ENCODE measurements at regions not wholly inside any gene's neighbourhood (a gene's known extent, or its start where the extent isn't known, plus 50 kb on each side); places are given as distances from the start of the nearest gene placed in this dataset.
"Not testable (repeated sequence)": the region's sequence is repeated elsewhere in the genome, so short reads cannot be mapped to it uniquely, and the experiment has no call there.

GRCh38 chr6:141248021-141248799, 884.5 kb upstream of the GJE1 start:
- DNase-seq (ENCODE audit: low spot score) = no peak

- DNase-seq (ENCODE audit: low spot score) = no peak
These were observed 888.4 kb upstream of the GJE1 start for GRCh38 chr6:141244366-141244765.

DNA sequence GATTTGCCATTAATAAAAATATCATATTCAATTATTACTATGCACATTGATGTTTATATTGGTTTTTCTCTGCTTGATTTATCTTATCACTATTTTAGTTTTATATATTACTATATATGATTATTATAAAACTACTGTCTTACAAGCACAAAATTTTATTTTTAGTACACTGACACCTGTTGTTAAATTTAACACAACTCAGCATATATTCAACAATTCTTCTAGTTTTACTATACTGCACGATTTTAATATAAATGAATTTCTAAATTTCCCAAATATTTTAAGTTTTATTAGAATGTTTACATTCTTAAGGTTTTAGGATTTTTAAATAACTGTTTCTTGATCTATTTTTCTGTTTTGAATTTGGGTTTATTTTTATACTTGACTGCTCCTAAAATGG, 889.8 kb upstream of the GJE1 start:
- DNase-seq (ENCODE audit: low spot score) = no peak

DNA sequence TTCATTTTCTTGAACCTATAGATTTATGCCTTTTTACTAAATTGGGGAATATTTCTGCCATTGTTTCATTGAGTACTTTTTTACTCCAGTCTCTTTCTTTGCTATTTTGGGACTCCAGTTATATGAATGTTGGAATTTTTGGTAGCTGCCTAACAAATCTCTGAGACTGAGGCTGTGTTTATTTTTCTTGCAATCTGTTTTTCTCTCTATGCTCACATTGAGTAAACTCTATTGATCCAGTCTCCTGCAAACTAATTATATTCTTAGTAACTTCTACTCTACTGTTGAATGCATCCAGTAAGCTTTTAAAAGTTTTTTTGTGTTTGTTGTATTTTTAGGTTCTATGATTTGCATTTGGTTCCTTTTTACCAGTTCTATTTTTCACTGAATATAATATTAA, 903.4 kb upstream of the GJE1 start:
- no peak for DNase-seq (ENCODE audit: low spot score)

DNA sequence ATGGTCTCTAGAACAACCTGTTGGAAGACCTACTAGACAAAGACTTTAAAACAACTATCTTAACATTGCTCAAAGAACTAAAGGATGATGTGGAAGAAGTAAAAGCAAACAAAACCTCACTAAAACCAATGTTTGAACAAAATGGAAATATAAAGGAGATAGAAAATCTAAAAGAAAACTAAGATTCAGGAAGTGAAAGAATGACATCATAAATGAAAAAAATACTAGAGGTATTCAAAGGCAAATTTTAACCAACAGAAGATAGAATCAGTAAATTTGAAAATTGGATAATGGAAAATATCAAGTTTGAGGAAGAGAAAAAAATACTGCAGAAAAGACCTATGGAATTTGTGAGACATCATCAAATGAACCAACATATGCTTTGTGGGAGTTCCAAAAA, 914.1 kb upstream of the GJE1 start:
- DNase-seq (ENCODE audit: low spot score) = no peak

DNA sequence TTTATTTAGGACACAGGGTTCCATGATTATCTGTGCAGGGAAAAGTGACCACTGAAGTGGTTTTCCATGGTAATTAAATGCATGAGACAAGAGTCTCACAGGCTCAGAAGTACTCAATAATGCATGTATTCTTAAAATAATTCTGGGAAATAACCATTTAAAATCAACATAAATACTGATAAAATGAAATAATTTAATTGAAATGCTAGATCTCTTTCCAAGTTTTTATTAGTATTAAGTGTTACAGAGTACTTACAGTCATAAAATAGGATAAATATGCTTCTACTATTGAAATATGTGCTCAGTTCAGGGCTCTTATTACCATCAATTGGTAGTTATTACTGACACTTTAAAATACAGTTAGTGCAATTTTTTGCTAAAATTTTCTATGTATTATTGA, 916.0 kb upstream of the GJE1 start:
- DNase-seq (ENCODE audit: low spot score) = no peak

DNA sequence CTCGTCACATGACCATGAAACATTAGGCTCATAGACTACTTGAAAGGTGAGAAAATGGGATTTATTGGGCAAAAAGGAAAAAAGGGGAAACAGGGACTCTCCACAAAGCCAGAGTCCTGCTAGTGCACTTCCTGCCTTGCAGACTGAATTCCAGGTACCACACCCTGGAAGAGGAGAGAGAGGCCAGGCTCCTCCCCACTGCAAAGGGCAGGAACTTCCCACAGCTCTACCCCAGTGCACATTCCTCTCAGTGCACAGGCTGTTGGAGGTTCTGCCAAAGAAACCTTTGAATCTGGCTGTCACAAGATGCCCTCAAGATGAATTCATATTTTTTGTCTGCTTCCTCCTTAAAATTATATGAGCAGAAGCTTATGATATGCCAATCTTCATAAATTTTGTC, 920.4 kb upstream of the GJE1 start:
- DNase-seq (ENCODE audit: low spot score) = peak; percentile 2

- no peak for DNase-seq (ENCODE audit: low spot score)
These were observed 920.9 kb upstream of the GJE1 start for GRCh38 chr6:141211845-141212244.

DNA sequence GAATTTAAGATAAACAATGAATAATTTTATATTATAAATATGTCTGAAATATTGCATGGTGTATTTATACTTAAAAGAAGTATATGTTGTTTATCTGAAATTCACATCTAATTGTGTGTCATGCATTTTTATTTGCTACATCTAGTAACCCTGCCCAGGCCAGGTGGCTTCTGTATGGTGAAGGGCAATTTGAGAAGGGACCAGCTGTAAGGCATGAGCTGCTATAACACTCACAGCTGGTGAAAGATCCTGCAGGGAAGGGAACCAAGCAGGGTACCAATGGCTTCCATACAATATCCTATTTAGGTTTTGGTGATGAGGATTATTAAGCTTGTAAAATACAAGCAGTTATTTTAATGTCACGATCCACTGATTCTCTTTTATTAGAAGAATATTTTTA, 921.8 kb upstream of the GJE1 start:
- no peak for DNase-seq (ENCODE audit: low spot score)

DNA sequence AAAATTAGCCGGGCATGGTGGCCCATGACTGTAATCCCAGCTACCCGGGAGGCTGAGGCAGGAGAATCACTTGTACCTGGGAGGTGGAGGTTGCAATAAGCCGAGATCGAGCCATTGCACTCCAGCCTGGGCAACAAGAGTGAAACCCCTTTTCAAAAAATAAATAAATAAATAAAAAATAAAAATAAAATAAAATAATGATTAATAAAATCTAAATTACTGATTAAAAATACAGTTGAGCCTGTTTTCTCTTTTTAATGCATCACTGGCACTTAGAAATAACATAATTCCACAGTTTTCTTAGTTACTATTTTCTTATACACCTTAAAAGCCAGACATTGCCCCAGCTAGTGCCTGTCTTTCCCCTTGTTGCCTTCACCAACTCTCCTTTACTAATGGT, 922.8 kb upstream of the GJE1 start:
- DNase-seq (ENCODE audit: low spot score) = no peak

DNA sequence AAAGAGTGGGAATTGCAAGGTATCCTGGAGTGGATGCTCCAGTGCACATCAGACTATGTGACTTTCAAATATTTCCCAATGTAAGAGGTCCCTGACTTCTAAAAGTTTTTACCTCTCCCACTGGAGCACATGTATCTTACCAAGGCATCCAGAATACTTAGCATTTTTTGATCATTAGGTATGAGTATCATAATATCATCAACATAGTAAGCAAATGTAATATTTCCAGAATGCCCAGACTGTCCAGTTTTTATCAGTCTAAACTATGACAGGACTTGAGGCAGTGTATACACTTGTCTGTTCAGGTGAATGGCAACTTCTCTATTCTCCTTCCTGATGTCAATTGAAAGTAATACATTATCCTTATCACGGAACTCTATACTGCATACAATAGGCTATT, 924.6 kb upstream of the GJE1 start:
- DNase-seq (ENCODE audit: low spot score) = no peak

- no peak for DNase-seq (ENCODE audit: low spot score)
These were observed 928.7 kb upstream of the GJE1 start for GRCh38 chr6:141203902-141204575.

DNA sequence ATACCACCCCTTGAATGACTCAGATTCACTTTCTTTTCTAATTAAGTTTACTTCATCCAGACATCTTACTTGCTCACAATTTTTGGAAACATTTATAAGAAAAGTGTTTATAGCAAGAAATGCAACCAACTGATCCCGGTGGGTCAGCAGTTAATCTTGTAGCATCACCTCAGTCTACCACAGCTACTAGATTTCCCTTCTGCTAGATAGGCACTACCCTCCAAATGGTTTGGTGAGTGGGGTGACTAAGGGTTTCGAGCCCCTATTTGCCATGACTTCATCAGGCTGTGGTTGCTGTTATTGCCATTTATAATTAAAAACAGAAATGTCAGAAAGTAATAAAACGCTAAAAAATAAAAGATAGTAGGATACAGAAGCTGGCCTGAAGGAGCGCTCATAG, 930.1 kb upstream of the GJE1 start:
- DNase-seq (ENCODE audit: low spot score) = no peak

DNA sequence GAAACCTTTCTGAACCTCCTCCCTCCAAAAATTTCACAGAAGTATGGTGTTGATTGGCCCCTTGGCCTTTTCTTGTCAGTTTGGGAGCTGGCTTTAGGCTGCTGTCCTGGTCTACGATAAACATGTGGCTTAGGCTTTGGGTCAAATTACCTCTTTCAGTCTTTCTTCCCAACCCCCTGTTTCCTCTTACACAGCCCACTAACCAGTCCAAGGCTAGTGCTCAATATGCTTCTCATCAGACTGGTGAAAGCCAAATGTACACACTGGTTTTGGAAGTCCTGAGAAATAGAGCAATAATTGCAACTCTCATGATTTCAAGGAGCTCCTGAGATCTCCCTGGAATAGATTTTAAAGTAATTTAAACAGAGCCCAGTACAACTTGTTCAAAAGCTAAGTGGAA, 933.7 kb upstream of the GJE1 start:
- DNase-seq (ENCODE audit: low spot score) = no peak

DNA sequence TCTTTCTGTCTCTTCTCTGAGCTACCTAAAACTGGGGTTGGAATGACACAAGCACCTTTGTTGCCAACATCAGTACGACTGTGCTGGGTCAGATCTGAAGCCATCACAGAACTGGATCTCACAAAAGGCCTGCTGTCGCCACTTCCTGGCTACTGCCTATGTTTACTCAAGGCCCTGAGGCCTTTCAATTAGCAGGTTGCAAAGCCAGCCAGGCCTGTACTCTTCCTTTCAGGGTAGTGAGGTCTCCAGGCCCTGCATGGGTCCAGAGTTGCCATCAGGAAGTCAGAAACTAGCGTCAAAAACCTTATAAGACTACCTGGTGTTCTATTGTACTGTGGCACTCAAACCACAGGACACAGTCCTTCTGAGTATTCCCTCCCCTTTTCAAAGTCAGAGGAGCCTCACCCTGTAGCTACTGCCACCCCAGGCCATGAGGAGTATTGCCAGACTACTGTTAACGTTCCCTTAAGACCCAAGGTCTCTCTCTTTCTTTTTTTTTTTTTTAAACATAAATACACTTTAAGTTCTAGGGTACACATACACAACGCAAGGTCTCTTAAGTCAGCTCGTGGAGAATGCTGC, 937.4 kb upstream of the GJE1 start:
- DNase-seq (ENCODE audit: low spot score) = no peak

GRCh38 chr6:141183368-141183767, 949.4 kb upstream of the GJE1 start:
- no peak for DNase-seq (ENCODE audit: low spot score)

DNA sequence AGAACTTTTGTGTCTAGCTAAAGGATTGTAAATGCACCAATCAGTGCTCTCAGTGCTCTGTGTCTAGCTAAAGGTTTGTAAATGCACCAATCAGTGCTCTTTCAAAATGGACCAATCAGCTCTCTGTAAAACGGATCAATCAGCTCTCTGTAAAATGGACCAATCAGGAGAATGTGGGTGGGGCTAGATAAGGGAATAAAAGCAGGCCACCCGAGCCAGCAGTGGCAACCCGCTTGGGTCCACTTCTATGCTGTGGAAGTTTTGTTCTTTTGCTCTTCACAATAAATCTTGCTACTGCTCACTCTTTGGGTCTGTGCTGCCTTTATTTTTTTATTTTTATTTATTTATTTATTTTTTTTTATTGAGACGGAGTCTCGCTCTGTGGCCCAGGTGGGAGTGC, 957.3 kb upstream of the GJE1 start:
- not testable (repeated sequence) for DNase-seq (ENCODE audit: low spot score)

DNA sequence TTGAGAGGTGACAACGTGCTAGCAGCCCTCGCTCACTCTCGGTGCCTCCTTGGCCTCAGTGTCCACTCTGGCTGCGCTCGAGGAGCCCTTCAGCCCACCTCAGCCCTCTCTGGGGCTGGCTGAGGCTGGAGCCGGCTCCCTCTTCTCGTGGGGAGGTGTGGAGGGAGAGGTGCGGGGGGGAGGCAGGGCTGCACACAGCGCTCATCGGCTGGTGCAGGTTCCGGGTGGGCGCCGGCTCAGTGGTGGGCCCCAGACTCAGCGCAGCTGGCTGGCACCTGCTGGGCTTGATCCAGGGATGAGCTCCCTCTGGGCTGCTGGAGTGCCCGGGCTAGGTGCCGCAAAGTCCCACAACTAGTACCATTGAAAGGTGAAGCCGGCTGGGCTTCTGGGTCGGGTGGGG, 957.8 kb upstream of the GJE1 start:
- DNase-seq (ENCODE audit: low spot score) = no peak

DNA sequence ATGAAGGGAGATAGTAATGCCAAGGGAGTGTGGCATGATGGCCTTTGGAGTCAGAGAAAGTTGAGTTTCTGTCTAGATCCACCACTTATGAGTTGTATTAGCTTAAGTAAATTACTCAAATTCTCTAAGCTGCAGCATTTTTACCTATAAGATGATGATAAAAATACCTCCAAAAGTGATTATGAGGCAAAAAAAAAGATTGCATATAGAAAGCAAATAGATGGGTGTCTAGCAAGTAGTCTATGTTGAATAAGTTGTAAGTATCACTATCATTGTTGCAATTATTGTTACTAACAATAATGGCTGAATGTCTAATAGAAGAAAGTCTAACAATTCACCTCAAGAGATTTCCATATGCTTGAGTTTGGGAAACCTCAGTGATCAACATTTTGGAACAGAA, 959.2 kb upstream of the GJE1 start:
- no peak for DNase-seq (ENCODE audit: low spot score)

DNA sequence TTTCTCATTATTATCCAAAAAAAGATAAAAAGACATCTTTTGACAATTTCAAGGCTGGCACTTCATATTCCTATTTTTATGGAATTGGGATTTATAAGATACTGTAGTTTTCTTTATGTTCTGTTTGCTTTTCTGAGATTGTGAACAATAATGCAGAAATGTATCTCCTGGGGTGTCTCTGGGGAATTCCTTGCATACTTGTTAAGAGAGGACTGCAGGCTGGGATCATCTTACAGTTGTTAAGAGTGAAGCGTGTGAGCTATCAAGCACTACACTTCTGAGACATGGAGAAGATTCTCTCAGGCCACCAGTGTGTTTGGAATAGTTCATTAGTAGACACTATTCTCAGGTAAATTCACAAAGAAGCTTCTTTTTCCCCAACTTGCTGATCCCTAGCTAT, 963.3 kb upstream of the GJE1 start:
- DNase-seq (ENCODE audit: low spot score) = no peak

DNA sequence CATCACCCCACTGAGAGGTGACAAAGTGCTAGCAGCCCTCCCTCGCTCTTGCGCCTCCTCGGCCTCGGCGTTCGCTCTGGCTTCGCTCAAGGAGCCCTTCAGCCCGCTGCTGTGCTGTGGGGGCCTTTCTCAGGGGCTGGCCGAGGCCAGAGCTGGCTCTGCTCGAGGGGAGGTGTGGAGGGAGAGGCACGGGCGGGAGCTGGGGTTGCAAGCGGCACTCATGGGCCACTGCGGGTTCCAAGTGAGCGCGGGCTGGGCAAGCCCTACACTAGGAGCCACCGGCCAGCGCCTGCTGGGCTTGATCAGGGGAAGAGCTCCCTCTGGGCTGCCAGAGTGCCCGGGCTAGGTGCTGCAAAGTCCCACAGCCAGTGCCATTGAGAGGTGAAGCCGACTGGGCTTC, 964.8 kb upstream of the GJE1 start:
- no peak for DNase-seq (ENCODE audit: low spot score)

DNA sequence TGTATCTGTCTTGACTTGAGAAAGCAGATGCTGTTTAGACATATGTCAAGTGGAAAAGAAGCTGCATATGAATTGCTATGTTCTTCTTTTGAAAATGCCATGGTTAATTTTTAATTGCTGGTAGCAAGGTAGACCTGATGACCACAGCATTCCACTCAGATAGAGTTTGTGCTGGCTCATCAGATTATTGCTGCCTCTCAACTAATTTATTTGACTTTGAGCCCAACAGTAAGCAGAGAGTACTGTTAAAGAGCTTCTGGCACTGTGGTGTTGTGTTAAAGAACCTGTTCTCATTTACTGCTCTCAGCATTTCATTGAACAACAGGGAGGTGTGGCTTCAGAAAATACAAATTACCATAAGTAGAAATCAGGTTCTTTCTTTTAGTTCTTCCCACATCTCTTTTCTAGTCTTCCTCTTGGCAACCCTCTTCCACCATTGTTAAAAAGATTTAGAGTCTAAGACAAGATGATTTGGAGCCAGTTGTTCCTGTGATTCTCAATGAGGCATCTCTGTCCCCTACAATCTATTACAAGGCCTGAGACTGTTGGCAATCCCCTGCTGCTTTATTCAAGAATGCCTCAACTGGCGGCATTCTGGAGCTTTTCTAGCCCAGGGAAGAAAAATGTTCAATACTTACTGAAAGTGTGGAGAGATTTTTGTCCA, 967.6 kb upstream of the GJE1 start:
- no peak for DNase-seq (ENCODE audit: low spot score)
